HUES48 (cell line): ENCODE measurements at regions not wholly inside any gene's neighbourhood (a gene's known extent, or its start where the extent isn't known, plus 50 kb on each side); places are given as distances from the start of the nearest gene placed in this dataset.

Experiments
- H3K27ac ChIP-seq: one replicate; pipeline ENCODE4 v1.7.0; 2013; ENCODE audit warnings: low read depth, low read length, inconsistent platforms
- H3K27me3 ChIP-seq: 2 replicates; pipeline ENCODE4 v1.6.1; 2013; ENCODE audit warnings: mild to moderate bottlenecking, low read length; ENCODE audit not compliant: control insufficient read depth, insufficient read depth
- H3K36me3 ChIP-seq: 2 replicates; pipeline ENCODE4 v1.6.1; 2013; ENCODE audit warnings: low read length; ENCODE audit not compliant: control insufficient read depth, insufficient read depth
- H3K4me1 ChIP-seq: 2 replicates; pipeline ENCODE4 v1.6.1; 2013; ENCODE audit warnings: mild to moderate bottlenecking, low read length; ENCODE audit not compliant: control insufficient read depth, insufficient read depth
- H3K4me3 ChIP-seq: 2 replicates; pipeline ENCODE4 v1.5.1; 2013; ENCODE audit warnings: mild to moderate bottlenecking, low read depth, low read length
- H3K9ac ChIP-seq: 2 replicates; pipeline ENCODE4 v1.6.1; 2013; ENCODE audit warnings: mild to moderate bottlenecking, low read depth, low read length, moderate library complexity
- H3K9me3 ChIP-seq: 2 replicates; pipeline ENCODE4 v1.6.1; 2013; ENCODE audit warnings: low read length; ENCODE audit not compliant: control insufficient read depth, insufficient read depth

- H3K27me3 ChIP-seq, result no peaks in the 10 kb centered on the region
- no peak overlapping the region for H3K27ac ChIP-seq
- H3K9me3 ChIP-seq, result no peaks in the 10 kb centered on the region
- peaks cover 14% of the 10 kb centered on the region; the same call in 1 of the 2 replicates for H3K4me1 ChIP-seq
- H3K36me3 ChIP-seq, result no peaks in the 10 kb centered on the region
- no peak overlapping the region for H3K9ac ChIP-seq
- H3K4me3 ChIP-seq, result no peak overlapping the region
Observed at GRCh38 chr5:103475629-103476240, 86.9 kb downstream of the NUDT12 start.

- Histone ChIP-seq H3K4me3 (no peak overlapping the region), H3K36me3 (no peaks in the 10 kb centered on the region)
Observed at GRCh38 chr5:103474677-103475076, 87.9 kb downstream of the NUDT12 start.

GRCh38 chr5:103473725-103474124 is 88.9 kb downstream of the NUDT12 start:
- H3K4me1 ChIP-seq, result peaks cover 14% of the 10 kb centered on the region; the same call in 1 of the 2 replicates
- H3K9ac ChIP-seq, result no peak overlapping the region
- no peaks in the 10 kb centered on the region for H3K36me3 ChIP-seq
- H3K9me3 ChIP-seq, result no peaks in the 10 kb centered on the region
- H3K27me3 ChIP-seq, result no peaks in the 10 kb centered on the region
- H3K4me3 ChIP-seq, result no peak overlapping the region
- no peak overlapping the region for H3K27ac ChIP-seq

More at GRCh38 chr5:103474677-103475076, 87.9 kb downstream of the NUDT12 start:
- no peak overlapping the region for H3K27ac ChIP-seq
- no peak overlapping the region for H3K9ac ChIP-seq
- no peaks in the 10 kb centered on the region for H3K27me3 ChIP-seq
- no peaks in the 10 kb centered on the region for H3K9me3 ChIP-seq
- H3K4me1 ChIP-seq, result peaks cover 14% of the 10 kb centered on the region; the same call in 1 of the 2 replicates

GRCh38 chr5:103472830-103473229 is 89.8 kb downstream of the NUDT12 start:
- Histone ChIP-seq H3K9me3 (no peaks in the 10 kb centered on the region), H3K27ac (no peak overlapping the region), H3K27me3 (no peaks in the 10 kb centered on the region), H3K4me3 (no peak overlapping the region), H3K36me3 (no peaks in the 10 kb centered on the region), H3K4me1 (peaks cover 11% of the 10 kb centered on the region; the same call in 1 of the 2 replicates), H3K9ac (no peak overlapping the region)

GRCh38 chr5:103472265-103472664 is 90.3 kb downstream of the NUDT12 start:
- Histone ChIP-seq H3K4me3 (no peak overlapping the region), H3K36me3 (no peaks in the 10 kb centered on the region), H3K9ac (no peak overlapping the region), H3K27me3 (no peaks in the 10 kb centered on the region), H3K9me3 (no peaks in the 10 kb centered on the region), H3K27ac (no peak overlapping the region), H3K4me1 (peaks cover 9% of the 10 kb centered on the region; the same call in 1 of the 2 replicates)

GRCh38 chr5:103469288-103470040 is 93.1 kb downstream of the NUDT12 start:
- Histone ChIP-seq H3K27ac (no peak overlapping the region), H3K4me1 (no peaks in the 10 kb centered on the region), H3K9me3 (no peaks in the 10 kb centered on the region), H3K27me3 (no peaks in the 10 kb centered on the region), H3K36me3 (no peaks in the 10 kb centered on the region), H3K9ac (no peak overlapping the region), H3K4me3 (no peak overlapping the region)

GRCh38 chr5:103467831-103468230 is 94.8 kb downstream of the NUDT12 start:
- no peaks in the 10 kb centered on the region for H3K36me3 ChIP-seq
- H3K27ac ChIP-seq, result no peak overlapping the region
- H3K9ac ChIP-seq, result no peak overlapping the region

GRCh38 chr5:103466495-103466894 is 96.1 kb downstream of the NUDT12 start:
- Histone ChIP-seq H3K9ac (no peak overlapping the region), H3K4me1 (no peaks in the 10 kb centered on the region), H3K4me3 (no peak overlapping the region), H3K27ac (no peak overlapping the region), H3K36me3 (no peaks in the 10 kb centered on the region), H3K27me3 (no peaks in the 10 kb centered on the region), H3K9me3 (no peaks in the 10 kb centered on the region)

More at GRCh38 chr5:103467831-103468230, 94.8 kb downstream of the NUDT12 start:
- H3K4me3 ChIP-seq, result no peak overlapping the region
- H3K9me3 ChIP-seq, result no peaks in the 10 kb centered on the region
- H3K4me1 ChIP-seq, result no peaks in the 10 kb centered on the region
- H3K27me3 ChIP-seq, result no peaks in the 10 kb centered on the region

- H3K27ac ChIP-seq, result no peak overlapping the region
- H3K9me3 ChIP-seq, result no peaks in the 10 kb centered on the region
- H3K4me1 ChIP-seq, result no peaks in the 10 kb centered on the region
- no peaks in the 10 kb centered on the region for H3K27me3 ChIP-seq
- no peak overlapping the region for H3K4me3 ChIP-seq
- H3K36me3 ChIP-seq, result no peaks in the 10 kb centered on the region
- H3K9ac ChIP-seq, result no peak overlapping the region
Observed at GRCh38 chr5:103465891-103466290, 96.7 kb downstream of the NUDT12 start.

GRCh38 chr5:103464835-103465484 is 97.6 kb downstream of the NUDT12 start:
- no peaks in the 10 kb centered on the region for H3K4me1 ChIP-seq

GRCh38 chr5:103463261-103463660 is 99.3 kb downstream of the NUDT12 start:
- Histone ChIP-seq H3K27ac (no peak overlapping the region), H3K4me1 (no peaks in the 10 kb centered on the region)

More at GRCh38 chr5:103464835-103465484, 97.6 kb downstream of the NUDT12 start:
- Histone ChIP-seq H3K9ac (no peak overlapping the region), H3K27me3 (no peaks in the 10 kb centered on the region), H3K4me3 (no peak overlapping the region), H3K36me3 (no peaks in the 10 kb centered on the region), H3K9me3 (no peaks in the 10 kb centered on the region), H3K27ac (no peak overlapping the region)

More at GRCh38 chr5:103463261-103463660, 99.3 kb downstream of the NUDT12 start:
- Histone ChIP-seq H3K36me3 (no peaks in the 10 kb centered on the region), H3K9ac (no peak overlapping the region), H3K4me3 (no peak overlapping the region), H3K27me3 (no peaks in the 10 kb centered on the region), H3K9me3 (no peaks in the 10 kb centered on the region)
